Loucy (cell line): ENCODE measurements at regions not wholly inside any gene's neighbourhood (a gene's known extent, or its start where the extent isn't known, plus 50 kb on each side); places are given as distances from the start of the nearest gene placed in this dataset.

Experiments used
- H2AFZ ChIP-seq: fragments of 200-600 bp; sonication (generic); 2 replicates; pipeline ENCODE4 v1.6.0; 2016; ENCODE audit warnings: antibody characterized with exemption, mild to moderate bottlenecking, low read length, moderate library complexity
- H3F3A ChIP-seq: fragments of 200-600 bp; 2 replicates; pipeline ENCODE4 v1.6.0; 2016; ENCODE audit warnings: antibody characterized with exemption, low read depth, mild to moderate bottlenecking
- H3K27me3 ChIP-seq: fragments of 200-600 bp; sonication (generic); 2 replicates; pipeline ENCODE4 v1.6.1; 2014; ENCODE audit warnings: low read length, mild to moderate bottlenecking; ENCODE audit not compliant: insufficient read depth, poor library complexity, severe bottlenecking
- H3K36me3 ChIP-seq: fragments of 200-600 bp; sonication (generic); 2 replicates; pipeline ENCODE4 v1.6.1; 2016; ENCODE audit warnings: low read length; ENCODE audit not compliant: insufficient read depth
- H3K4me1 ChIP-seq: fragments of 200-600 bp; sonication (generic); 2 replicates; pipeline ENCODE4 v1.5.1; 2014; ENCODE audit warnings: low read length, mild to moderate bottlenecking; ENCODE audit not compliant: insufficient read depth, poor library complexity, severe bottlenecking
- H3K4me2 ChIP-seq: fragments of 200-600 bp; sonication (generic); 2 replicates; pipeline ENCODE4 v1.6.0; 2014; ENCODE audit warnings: antibody characterized with exemption, low read length, low read depth, mild to moderate bottlenecking; ENCODE audit not compliant: poor library complexity, severe bottlenecking
- H3K4me3 ChIP-seq: fragments of 200-600 bp; sonication (generic); 2 replicates; pipeline ENCODE4 v1.5.1; 2014; ENCODE audit warnings: low read length, mild to moderate bottlenecking, mixed read lengths; ENCODE audit not compliant: poor library complexity, severe bottlenecking
- H3K79me2 ChIP-seq: fragments of 200-600 bp; sonication (generic); 2 replicates; pipeline ENCODE4 v1.6.1; 2014; ENCODE audit warnings: low read length; ENCODE audit not compliant: insufficient read depth
- H3K9ac ChIP-seq: fragments of 200-600 bp; sonication (generic); 2 replicates; pipeline ENCODE4 v1.6.0; 2014; ENCODE audit warnings: mild to moderate bottlenecking, low read depth, low read length, moderate library complexity; ENCODE audit not compliant: poor library complexity, severe bottlenecking
- H3K9me2 ChIP-seq: fragments of 200-600 bp; sonication (generic); replicated peaks from 2 replicates; pipeline ENCODE4 v1.6.1; 2016; ENCODE audit warnings: low read depth, low read length, mixed read lengths
- H3K9me3 ChIP-seq: fragments of 200-600 bp; sonication (generic); 2 replicates; pipeline ENCODE4 v1.6.1; 2014; ENCODE audit warnings: mild to moderate bottlenecking, antibody characterized with exemption, low read length, low read depth; ENCODE audit not compliant: insufficient read depth
- H4K20me1 ChIP-seq: fragments of 200-600 bp; sonication (generic); 2 replicates; pipeline ENCODE4 v1.6.0; 2014; ENCODE audit warnings: antibody characterized with exemption, low read length, mild to moderate bottlenecking; ENCODE audit not compliant: insufficient read depth, poor library complexity, severe bottlenecking
- CTCF ChIP-seq: fragments of 200-600 bp; sonication (generic); conservative IDR thresholded peaks from 2 replicates; pipeline ENCODE4 v1.5.1; 2014; ENCODE audit warnings: mild to moderate bottlenecking, antibody characterized with exemption, low read length
- EZH2phosphoT487 ChIP-seq: fragments of 200-600 bp; IDR thresholded peaks from 2 replicates; pipeline ENCODE4 v1.6.1; 2018; ENCODE audit warnings: antibody characterized with exemption, mild to moderate bottlenecking, moderate library complexity, borderline replicate concordance

- Histone ChIP-seq H3K27me3 (no peaks in the 10 kb centered on the region), H4K20me1 (no peaks in the 10 kb centered on the region), H3K36me3 (no peaks in the 10 kb centered on the region), H3K4me1 (no peaks in the 10 kb centered on the region), H3K4me3 (no peak overlapping the region), H3K9me2 (no peaks in the 10 kb centered on the region), H3K4me2 (no peak overlapping the region), H3K9me3 (no peaks in the 10 kb centered on the region), H3F3A (no peaks in the 10 kb centered on the region), H3K9ac (no peak overlapping the region), H2AFZ (no peak overlapping the region), H3K79me2 (no peaks in the 10 kb centered on the region)
- no peak for TF ChIP-seq EZH2phosphoT487
- TF ChIP-seq CTCF, result no peak
These were observed 224.8 kb downstream of the LMO4 start for GRCh38 chr1:87553511-87553910.

- TF ChIP-seq EZH2phosphoT487, result no peak
- TF ChIP-seq CTCF, result no peak
- Histone ChIP-seq H4K20me1 (no peaks in the 10 kb centered on the region), H3K36me3 (no peaks in the 10 kb centered on the region), H3F3A (no peaks in the 10 kb centered on the region), H3K9me3 (no peaks in the 10 kb centered on the region), H2AFZ (no peak overlapping the region), H3K4me1 (no peaks in the 10 kb centered on the region), H3K9ac (no peak overlapping the region), H3K79me2 (no peaks in the 10 kb centered on the region), H3K27me3 (no peaks in the 10 kb centered on the region), H3K9me2 (no peaks in the 10 kb centered on the region), H3K4me2 (no peak overlapping the region), H3K4me3 (no peak overlapping the region)
These were observed 226.7 kb downstream of the LMO4 start for GRCh38 chr1:87555366-87555765.

- no peaks in the 10 kb centered on the region for H3K9me2 ChIP-seq
- no peak for TF ChIP-seq CTCF
- H2AFZ ChIP-seq, result no peak overlapping the region
- no peaks in the 10 kb centered on the region for H3K9me3 ChIP-seq
- H3K4me1 ChIP-seq, result no peaks in the 10 kb centered on the region
- H3K36me3 ChIP-seq, result no peaks in the 10 kb centered on the region
- H3K4me2 ChIP-seq, result no peak overlapping the region
- no peaks in the 10 kb centered on the region for H3K79me2 ChIP-seq
- no peak overlapping the region for H3K9ac ChIP-seq
- H3K4me3 ChIP-seq, result no peak overlapping the region
- no peaks in the 10 kb centered on the region for H4K20me1 ChIP-seq
- no peaks in the 10 kb centered on the region for H3F3A ChIP-seq
- H3K27me3 ChIP-seq, result no peaks in the 10 kb centered on the region
These were observed 227.6 kb downstream of the LMO4 start for GRCh38 chr1:87556326-87556725.
